Upper lobe of right lung (tissue), 1 donor: ENCODE measurements at regions not wholly inside any gene's neighbourhood (a gene's known extent, or its start where the extent isn't known, plus 50 kb on each side); places are given as distances from the start of the nearest gene placed in this dataset.

Experiments
- ATAC-seq: fragments of 200-7000 bp; cut with Tn5 transposase; one replicate; pipeline ENCODE4 v1.9.1; 2020; ENCODE audit warnings: mild to moderate bottlenecking, moderate library complexity
- DNase-seq: peaks from one replicate; pipeline ENCODE4 v3.0.0-alpha.2; 2020
- H3K27ac ChIP-seq: fragments of 200-600 bp; one replicate; pipeline ENCODE4 v1.8.0; 2022
- H3K27me3 ChIP-seq: fragments of 200-600 bp; one replicate; pipeline ENCODE4 v1.8.0; 2022; ENCODE audit warnings: mild to moderate bottlenecking
- H3K36me3 ChIP-seq: fragments of 200-600 bp; one replicate; pipeline ENCODE4 v1.8.0; 2022
- H3K4me1 ChIP-seq: fragments of 200-600 bp; one replicate; pipeline ENCODE4 v1.8.0; 2022
- H3K4me3 ChIP-seq: fragments of 200-600 bp; one replicate; pipeline ENCODE4 v1.8.0; 2022; ENCODE audit warnings: mild to moderate bottlenecking
- H3K9me3 ChIP-seq: fragments of 200-600 bp; one replicate; pipeline ENCODE4 v1.8.0; 2022
- CTCF ChIP-seq: fragments of 200-600 bp; IDR thresholded peaks from one replicate; pipeline ENCODE4 v1.8.0; 2022; ENCODE audit warnings: antibody characterized with exemption
- intact Hi-C: fragments of 100-400 bp; cut with DNase I; formaldehyde crosslinking; loops from one replicate; pipeline ENCODE4 v1.11.0; 2022
- donor health status: DM: no; HTN: yes; CAD: no; lungs with severe emphysema.

- ATAC-seq (no peak), DNase-seq (no peak)
- intact Hi-C loops = no loop called here
- no peak overlapping the region for H3K27ac ChIP-seq
- TF ChIP-seq CTCF = no peak
- no peaks in the 10 kb centered on the region for H3K36me3 ChIP-seq
- no peaks in the 10 kb centered on the region for H3K27me3 ChIP-seq
- H3K4me3 ChIP-seq = no peak overlapping the region
- no peaks in the 10 kb centered on the region for H3K9me3 ChIP-seq
- peaks cover 7% of the 10 kb centered on the region for H3K4me1 ChIP-seq
Measured at GRCh38 chr5:58261605-58262004, 198.3 kb downstream of the PLK2 start.

DNA sequence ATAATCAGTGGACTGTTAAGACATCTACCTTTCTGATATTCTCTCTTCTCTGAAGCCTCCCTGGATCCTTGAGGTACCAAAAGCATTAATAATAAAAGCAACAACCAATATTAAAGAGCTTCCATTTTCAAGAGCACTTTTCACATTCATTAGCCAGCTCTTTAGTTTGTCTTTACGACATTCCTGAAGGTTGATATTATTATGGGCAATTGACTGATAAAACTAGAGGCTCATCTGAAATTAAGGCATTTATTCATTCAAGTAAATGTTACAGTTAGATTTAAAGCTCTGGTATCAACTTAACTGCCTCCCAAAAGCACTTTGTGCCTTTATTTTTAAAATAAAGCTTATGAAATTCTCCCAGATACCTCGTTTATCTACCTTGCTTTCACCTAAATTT is 199.6 kb downstream of the PLK2 start:
- ATAC-seq (no peak), DNase-seq (no peak)
- Histone ChIP-seq H3K27me3 (no peaks in the 10 kb centered on the region), H3K4me1 (peaks cover 7% of the 10 kb centered on the region), H3K4me3 (no peak overlapping the region), H3K36me3 (no peaks in the 10 kb centered on the region), H3K27ac (no peak overlapping the region), H3K9me3 (no peaks in the 10 kb centered on the region)
- TF ChIP-seq CTCF = no peak
- intact Hi-C loops = no loop called here

GRCh38 chr5:58259685-58260152 is 200.2 kb downstream of the PLK2 start:
- Histone ChIP-seq H3K4me3 (no peak overlapping the region), H3K4me1 (peaks cover 7% of the 10 kb centered on the region), H3K27ac (peak overlapping the region; percentile 12), H3K36me3 (no peaks in the 10 kb centered on the region), H3K27me3 (no peaks in the 10 kb centered on the region), H3K9me3 (no peaks in the 10 kb centered on the region)
- no peak for DNase-seq
- intact Hi-C loops = no loop called here
- ATAC-seq = peak; percentile 49
- TF ChIP-seq CTCF = no peak

GRCh38 chr5:58258984-58259684 is 200.8 kb downstream of the PLK2 start:
- H3K27me3 ChIP-seq = no peaks in the 10 kb centered on the region
- H3K9me3 ChIP-seq = no peaks in the 10 kb centered on the region
- no peaks in the 10 kb centered on the region for H3K36me3 ChIP-seq
- no peak for DNase-seq
- H3K4me3 ChIP-seq = no peak overlapping the region
- peaks cover 7% of the 10 kb centered on the region for H3K4me1 ChIP-seq
- intact Hi-C loops = no loop called here
- ATAC-seq = no peak
- peak overlapping the region; percentile 12 for H3K27ac ChIP-seq
- TF ChIP-seq CTCF = no peak

- H3K27ac ChIP-seq = no peak overlapping the region
- no peaks in the 10 kb centered on the region for H3K9me3 ChIP-seq
- no peak for ATAC-seq
- H3K36me3 ChIP-seq = no peaks in the 10 kb centered on the region
- H3K27me3 ChIP-seq = no peaks in the 10 kb centered on the region
- no peak overlapping the region for H3K4me3 ChIP-seq
- no peak for TF ChIP-seq CTCF
- DNase-seq = no peak
- intact Hi-C loops = no loop called here
- peaks cover 7% of the 10 kb centered on the region for H3K4me1 ChIP-seq
Measured at GRCh38 chr5:58255970-58256369, 203.9 kb downstream of the PLK2 start.

DNA sequence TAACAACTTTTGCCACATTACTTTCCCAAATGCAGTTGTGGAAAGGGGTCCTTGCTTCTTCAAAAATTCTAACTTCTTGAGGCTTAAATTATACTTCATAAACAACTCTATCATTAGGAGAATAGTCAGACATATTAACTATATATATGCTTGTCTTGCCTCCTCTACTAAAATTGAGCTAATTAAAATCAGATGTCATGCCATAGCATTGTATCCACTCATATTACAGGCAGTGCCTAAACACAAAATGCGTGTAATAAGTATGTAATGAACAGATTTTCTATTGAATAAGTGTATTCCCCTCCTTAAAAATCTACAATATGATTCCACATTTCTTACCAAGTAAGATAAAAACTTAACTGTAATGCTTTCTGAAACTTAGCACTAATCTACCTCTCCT is 204.5 kb downstream of the PLK2 start:
- TF ChIP-seq CTCF = no peak
- DNase-seq (no peak), ATAC-seq (no peak)
- Histone ChIP-seq H3K4me1 (peaks cover 7% of the 10 kb centered on the region), H3K9me3 (no peaks in the 10 kb centered on the region), H3K27me3 (no peaks in the 10 kb centered on the region), H3K36me3 (no peaks in the 10 kb centered on the region), H3K27ac (no peak overlapping the region), H3K4me3 (no peak overlapping the region)
- intact Hi-C loops = no loop called here
